DOHH2 (cell line): ENCODE measurements at regions not wholly inside any gene's neighbourhood (a gene's known extent, or its start where the extent isn't known, plus 50 kb on each side); places are given as distances from the start of the nearest gene placed in this dataset.

Experiments used
- H3F3A ChIP-seq: fragments of 200-600 bp; sonication (generic), shearing (Covaris generic); 2 replicates; pipeline ENCODE4 v1.6.0; 2016; ENCODE audit warnings: antibody characterized with exemption, mild to moderate bottlenecking; ENCODE audit not compliant: control insufficient read depth, insufficient read depth
- H3K27ac ChIP-seq: fragments of 200-600 bp; sonication (generic); 2 replicates; pipeline ENCODE4 v1.5.1; 2014; ENCODE audit warnings: low read depth, mild to moderate bottlenecking, low read length, moderate library complexity
- H3K27me3 ChIP-seq: fragments of 200-600 bp; sonication (generic); 2 replicates; pipeline ENCODE4 v1.6.1; 2014; ENCODE audit warnings: mild to moderate bottlenecking, low read length, mixed read lengths; ENCODE audit not compliant: control insufficient read depth
- H3K36me3 ChIP-seq: fragments of 200-600 bp; sonication (generic); 2 replicates; pipeline ENCODE4 v1.6.1; 2014; ENCODE audit warnings: mild to moderate bottlenecking, low read length, moderate library complexity, mixed read lengths; ENCODE audit not compliant: control insufficient read depth
- H3K4me1 ChIP-seq: fragments of 200-600 bp; sonication (generic); 2 replicates; pipeline ENCODE4 v1.6.1; 2014; ENCODE audit warnings: mild to moderate bottlenecking, low read length, mixed read lengths; ENCODE audit not compliant: control insufficient read depth
- H3K4me2 ChIP-seq: fragments of 200-600 bp; sonication (generic); 2 replicates; pipeline ENCODE4 v1.6.0; 2014; ENCODE audit warnings: mild to moderate bottlenecking, low read length, moderate library complexity
- H3K4me3 ChIP-seq: fragments of 200-600 bp; sonication (generic); 2 replicates; pipeline ENCODE4 v1.5.1; 2014; ENCODE audit warnings: mild to moderate bottlenecking, low read length, mixed read lengths
- H3K79me2 ChIP-seq: fragments of 200-600 bp; sonication (generic); 2 replicates; pipeline ENCODE4 v1.6.1; 2014; ENCODE audit warnings: mild to moderate bottlenecking, low read length, mixed read lengths; ENCODE audit not compliant: control insufficient read depth
- H3K9me2 ChIP-seq: fragments of 200-600 bp; sonication (generic); replicated peaks from 2 replicates; pipeline ENCODE4 v1.6.1; 2014; ENCODE audit warnings: mild to moderate bottlenecking, low read length, mixed read lengths; ENCODE audit not compliant: control insufficient read depth
- H3K9me3 ChIP-seq: fragments of 200-600 bp; sonication (generic); 2 replicates; pipeline ENCODE4 v1.6.1; 2014; ENCODE audit warnings: antibody characterized with exemption, low read length, mixed read lengths; ENCODE audit not compliant: control insufficient read depth, insufficient read depth
- H4K20me1 ChIP-seq: fragments of 200-600 bp; sonication (generic); 2 replicates; pipeline ENCODE4 v1.6.0; 2014; ENCODE audit warnings: low read depth, mild to moderate bottlenecking, antibody characterized with exemption, low read length, moderate library complexity; ENCODE audit not compliant: control insufficient read depth, insufficient read depth
- CTCF ChIP-seq: fragments of 200-600 bp; sonication (generic); IDR thresholded peaks from one replicate; pipeline ENCODE4 v1.5.1; 2014; ENCODE audit warnings: antibody characterized with exemption, mild to moderate bottlenecking, low read depth, low read length; ENCODE audit not compliant: poor library complexity, severe bottlenecking
- EZH2phosphoT487 ChIP-seq: fragments of 200-600 bp; sonication (generic); IDR thresholded peaks from 2 replicates; pipeline ENCODE4 v1.6.1; 2017; ENCODE audit warnings: borderline replicate concordance, mild to moderate bottlenecking, antibody characterized with exemption, low read length, moderate library complexity, mixed read lengths

- Histone ChIP-seq H3K9me2 (no peaks in the 10 kb centered on the region), H3F3A (no peaks in the 10 kb centered on the region), H3K27ac (no peak overlapping the region), H3K36me3 (no peaks in the 10 kb centered on the region), H3K4me3 (no peak overlapping the region), H3K4me2 (no peak overlapping the region), H3K4me1 (no peaks in the 10 kb centered on the region), H3K9me3 (peaks cover 6% of the 10 kb centered on the region; the same call in 1 of the 2 replicates), H3K27me3 (no peaks in the 10 kb centered on the region), H4K20me1 (no peaks in the 10 kb centered on the region), H3K79me2 (no peaks in the 10 kb centered on the region)
- TF ChIP-seq CTCF (no peak), EZH2phosphoT487 (no peak)
Observed at GRCh38 chr20:11861479-11861878, 56.2 kb upstream of the BTBD3 start.

DNA sequence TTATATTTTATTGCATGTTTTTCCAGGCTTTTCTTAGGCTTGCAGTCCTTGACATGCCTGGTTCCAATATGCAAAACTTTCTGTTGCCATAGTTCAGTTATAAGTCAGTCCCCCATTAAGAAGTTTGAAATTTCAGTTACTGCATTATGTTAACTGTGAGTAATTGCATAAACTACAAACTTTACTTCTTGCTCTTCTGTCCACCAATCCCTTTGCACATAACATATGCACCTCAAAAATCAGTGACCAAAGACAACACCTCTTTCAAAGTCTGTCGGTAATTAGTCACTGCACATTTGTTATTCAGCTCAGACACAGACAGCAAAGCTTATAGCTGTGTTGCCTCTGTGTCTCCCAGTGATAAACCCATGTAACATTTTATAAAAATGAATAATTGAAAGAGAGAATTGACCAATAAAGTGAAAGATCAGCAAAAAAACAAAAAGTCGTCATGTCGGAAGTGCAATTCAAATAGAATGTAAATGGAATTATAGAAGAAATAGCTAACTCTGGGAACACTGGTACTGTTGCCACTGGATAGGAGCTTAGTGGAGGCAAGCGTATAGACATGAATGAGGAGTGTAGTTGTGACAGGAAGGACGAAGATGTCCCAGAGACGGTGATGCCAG, 50.3 kb upstream of the BTBD3 start:
- Histone ChIP-seq H4K20me1 (no peaks in the 10 kb centered on the region), H3K9me3 (peaks cover 6% of the 10 kb centered on the region; the same call in 1 of the 2 replicates), H3K27ac (no peak overlapping the region), H3K4me3 (no peak overlapping the region), H3K27me3 (no peaks in the 10 kb centered on the region), H3K36me3 (no peaks in the 10 kb centered on the region), H3K4me1 (no peaks in the 10 kb centered on the region), H3K4me2 (no peak overlapping the region), H3K9me2 (no peaks in the 10 kb centered on the region), H3K79me2 (no peaks in the 10 kb centered on the region), H3F3A (no peaks in the 10 kb centered on the region)
- TF ChIP-seq EZH2phosphoT487 (no peak), CTCF (no peak)
